Suprapubic skin (tissue), 4 donors: ENCODE measurements at regions not wholly inside any gene's neighbourhood (a gene's known extent, or its start where the extent isn't known, plus 50 kb on each side); places are given as distances from the start of the nearest gene placed in this dataset.

Experiments used
- DNase-seq, 2 donors: peaks; one replicate each; pipeline ENCODE4 v3.0.0-alpha.2; 2019; ENCODE audit warnings: low spot score in 2 of 2
- H3K27ac ChIP-seq: fragments of 200-600 bp; sonication (generic); one replicate; pipeline ENCODE4 v1.5.1; 2019
- H3K27me3 ChIP-seq: fragments of 200-600 bp; sonication (generic); one replicate; pipeline ENCODE4 v1.5.1; 2019
- H3K36me3 ChIP-seq: fragments of 200-600 bp; sonication (generic); one replicate; pipeline ENCODE4 v1.5.1; 2019
- H3K4me1 ChIP-seq: fragments of 200-600 bp; sonication (generic); one replicate; pipeline ENCODE4 v1.5.1; 2019
- H3K4me3 ChIP-seq: fragments of 200-600 bp; sonication (generic); one replicate; pipeline ENCODE4 v1.5.1; 2019; ENCODE audit warnings: mild to moderate bottlenecking
- H3K9me3 ChIP-seq: fragments of 200-600 bp; sonication (generic); one replicate; pipeline ENCODE4 v1.5.1; 2019
- EP300 ChIP-seq: sonication (generic); formaldehyde crosslinking; IDR thresholded peaks from one replicate; pipeline ENCODE4 v1.6.1; 2017; ENCODE audit warnings: antibody characterized with exemption
- POLR2A ChIP-seq, 2 donors: fragments of 450-650 bp; IDR thresholded peaks; one replicate each; pipeline ENCODE4 v1.6.1; 2017; ENCODE audit warnings: antibody characterized with exemption in 2 of 2, mild to moderate bottlenecking in 2 of 2, moderate library complexity in 2 of 2
- POLR2AphosphoS5 ChIP-seq, 3 donors: sonication (generic); formaldehyde crosslinking; IDR thresholded peaks; one replicate each; pipeline ENCODE4 v1.6.1; 2017; ENCODE audit warnings: antibody characterized with exemption in 3 of 3
- WGBS: methylation state at CpG from one replicate; pipeline ENCODE4 v1.1.5; 2018; 5-methylcytosine and 5-hydroxymethylcytosine counted together
- TF ChIP-seq, protein P1 (sequence below), 2 donors: fragments of 200-600 bp in 1 of 2; fragments of 450-650 bp in 1 of 2; sonication (generic) in 1 of 2; IDR thresholded peaks; one replicate each; pipeline ENCODE4 v1.5.1; 2016 to 2019; ENCODE audit warnings: antibody characterized with exemption in 2 of 2, mild to moderate bottlenecking in 1 of 2, moderate library complexity in 1 of 2

DNA sequence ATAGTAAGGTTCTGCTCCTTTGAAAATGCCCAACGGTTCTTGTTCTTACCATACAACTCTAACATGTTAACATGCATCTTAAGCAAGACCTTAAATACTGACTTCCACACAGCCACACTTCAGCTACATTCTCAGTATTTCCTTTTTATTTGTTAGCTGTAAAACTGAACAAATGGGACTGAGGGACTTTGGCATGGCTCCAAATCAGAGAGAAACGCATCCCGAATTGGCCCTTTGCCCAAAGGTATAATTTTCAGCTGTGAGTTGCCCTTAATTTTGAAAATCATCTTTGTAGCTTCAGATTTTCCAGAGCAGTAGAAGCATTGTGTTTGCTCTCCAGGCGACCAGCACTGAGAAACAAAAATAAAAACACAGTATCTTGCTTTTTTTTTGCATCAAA is 56.4 kb downstream of the NEUROD6 start:
- Histone ChIP-seq H3K27me3 (no peaks in the 10 kb centered on the region), H3K4me1 (no peaks in the 10 kb centered on the region), H3K9me3 (no peaks in the 10 kb centered on the region), H3K4me3 (no peak overlapping the region), H3K27ac (no peak overlapping the region), H3K36me3 (no peaks in the 10 kb centered on the region)
- 29% methylated on average over 4 of the region's 4 CpGs for WGBS
- no peak for DNase-seq
- TF ChIP-seq, protein P1, sequence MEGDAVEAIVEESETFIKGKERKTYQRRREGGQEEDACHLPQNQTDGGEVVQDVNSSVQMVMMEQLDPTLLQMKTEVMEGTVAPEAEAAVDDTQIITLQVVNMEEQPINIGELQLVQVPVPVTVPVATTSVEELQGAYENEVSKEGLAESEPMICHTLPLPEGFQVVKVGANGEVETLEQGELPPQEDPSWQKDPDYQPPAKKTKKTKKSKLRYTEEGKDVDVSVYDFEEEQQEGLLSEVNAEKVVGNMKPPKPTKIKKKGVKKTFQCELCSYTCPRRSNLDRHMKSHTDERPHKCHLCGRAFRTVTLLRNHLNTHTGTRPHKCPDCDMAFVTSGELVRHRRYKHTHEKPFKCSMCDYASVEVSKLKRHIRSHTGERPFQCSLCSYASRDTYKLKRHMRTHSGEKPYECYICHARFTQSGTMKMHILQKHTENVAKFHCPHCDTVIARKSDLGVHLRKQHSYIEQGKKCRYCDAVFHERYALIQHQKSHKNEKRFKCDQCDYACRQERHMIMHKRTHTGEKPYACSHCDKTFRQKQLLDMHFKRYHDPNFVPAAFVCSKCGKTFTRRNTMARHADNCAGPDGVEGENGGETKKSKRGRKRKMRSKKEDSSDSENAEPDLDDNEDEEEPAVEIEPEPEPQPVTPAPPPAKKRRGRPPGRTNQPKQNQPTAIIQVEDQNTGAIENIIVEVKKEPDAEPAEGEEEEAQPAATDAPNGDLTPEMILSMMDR (IDR thresholded peaks at IDR 0.05), result no peak
- TF ChIP-seq POLR2A (IDR thresholded peaks at IDR 0.05), result no peak
- TF ChIP-seq POLR2AphosphoS5 (IDR thresholded peaks at IDR 0.05), result no peak
- TF ChIP-seq EP300, result no peak

DNA sequence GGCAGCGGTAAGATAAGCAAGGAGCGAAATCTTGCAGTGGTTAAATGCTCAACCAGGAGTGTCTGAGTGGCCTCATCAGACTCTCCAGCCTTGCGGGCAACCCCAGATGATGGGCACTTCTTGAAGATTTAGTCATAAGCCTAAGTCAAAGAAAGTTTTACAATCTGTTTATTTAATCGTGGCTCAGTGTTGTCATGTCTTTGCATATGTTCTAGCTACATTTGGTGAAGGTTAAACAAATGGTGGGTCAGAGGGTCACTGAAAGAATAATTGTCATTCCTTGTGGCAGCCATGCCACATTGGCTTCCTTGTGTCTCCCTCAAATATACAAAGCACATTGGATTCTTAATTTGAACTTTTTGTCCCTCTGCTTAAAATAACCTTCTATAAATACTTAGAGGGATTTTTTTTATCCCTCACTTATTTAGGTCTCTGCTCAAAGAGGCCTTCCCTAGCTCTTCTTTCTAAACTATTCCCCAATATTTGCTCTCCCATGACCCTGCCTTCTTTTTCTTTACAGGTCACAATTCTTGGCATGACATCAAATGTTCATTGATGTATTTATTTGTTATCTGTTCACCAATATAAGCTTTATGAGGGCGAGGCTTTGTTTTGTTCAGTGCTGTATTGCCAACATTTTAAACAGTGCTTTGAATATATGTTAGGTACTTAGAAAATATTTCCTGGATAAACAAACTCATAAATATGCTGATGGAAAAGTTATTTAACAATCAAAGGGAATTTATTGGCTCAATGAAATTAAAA is 68.7 kb downstream of the NEUROD6 start:
- 75% methylated on average over 5 of the region's 5 CpGs for WGBS
- no peak overlapping the region for H3K4me3 ChIP-seq
- no peaks in the 10 kb centered on the region for H3K9me3 ChIP-seq

DNA sequence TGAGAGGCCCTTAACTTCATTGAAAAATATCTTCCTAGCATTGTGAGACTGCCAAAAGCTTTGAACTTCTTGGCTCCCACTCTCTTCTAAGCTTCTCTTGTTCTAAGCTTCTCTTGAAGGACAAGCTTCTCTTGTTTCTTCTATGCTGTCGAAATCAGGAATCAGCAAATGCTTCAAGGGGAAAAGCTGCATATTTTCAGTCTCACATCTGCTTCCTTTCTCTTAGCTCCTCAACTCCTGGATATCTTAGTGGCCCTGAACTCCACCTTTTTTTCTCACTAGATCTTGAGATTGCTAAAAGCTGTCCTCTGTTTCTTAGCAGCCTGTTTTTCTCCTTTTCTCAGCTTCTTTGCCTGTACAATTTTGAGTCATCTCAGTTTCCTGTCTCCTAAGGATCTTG is 73.0 kb downstream of the NEUROD6 start:
- H3K9me3 ChIP-seq, result no peaks in the 10 kb centered on the region
- H3K27ac ChIP-seq, result no peak overlapping the region
- WGBS, result 66% methylated on average over 1 of the region's 1 CpG
- H3K4me1 ChIP-seq, result no peaks in the 10 kb centered on the region
- no peak overlapping the region for H3K4me3 ChIP-seq
- H3K27me3 ChIP-seq, result no peaks in the 10 kb centered on the region
- TF ChIP-seq POLR2A (IDR thresholded peaks at IDR 0.05) (no peak), EP300 (no peak), POLR2AphosphoS5 (IDR thresholded peaks at IDR 0.05) (no peak)
- TF ChIP-seq, protein P1 (IDR thresholded peaks at IDR 0.05), result no peak
- no peak for DNase-seq
- no peaks in the 10 kb centered on the region for H3K36me3 ChIP-seq

More for the DNA sequence above, 68.7 kb downstream of the NEUROD6 start:
- H3K27ac ChIP-seq, result no peak overlapping the region
- H3K4me1 ChIP-seq, result no peaks in the 10 kb centered on the region
- no peak for DNase-seq
- H3K27me3 ChIP-seq, result no peaks in the 10 kb centered on the region
- TF ChIP-seq POLR2AphosphoS5 (IDR thresholded peaks at IDR 0.05) (no peak), POLR2A (IDR thresholded peaks at IDR 0.05) (no peak), EP300 (no peak)
- TF ChIP-seq, protein P1 (IDR thresholded peaks at IDR 0.05), result no peak
- no peaks in the 10 kb centered on the region for H3K36me3 ChIP-seq

DNA sequence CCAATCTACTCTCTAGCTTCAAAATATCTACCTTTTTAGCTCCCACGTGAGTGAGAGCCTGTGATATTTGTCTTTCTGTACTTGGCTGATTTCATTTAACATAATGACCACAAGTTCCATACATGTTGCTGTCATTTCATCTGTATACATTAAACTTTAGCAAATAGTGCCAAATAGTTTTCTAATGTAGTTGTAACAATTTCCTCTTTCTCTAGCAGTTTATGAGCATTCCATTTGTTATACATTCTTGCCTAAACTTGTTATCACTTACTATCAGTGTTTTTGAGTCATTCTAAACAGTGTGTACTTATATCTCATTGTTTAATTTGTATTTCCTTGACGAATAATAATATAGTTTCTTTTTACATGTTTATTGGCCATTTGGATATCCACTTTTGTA is 77.2 kb downstream of the NEUROD6 start:
- no peak for DNase-seq
- TF ChIP-seq POLR2A (IDR thresholded peaks at IDR 0.05) (no peak), POLR2AphosphoS5 (IDR thresholded peaks at IDR 0.05) (no peak), EP300 (no peak)
- TF ChIP-seq, protein P1 (IDR thresholded peaks at IDR 0.05), result no peak
- Histone ChIP-seq H3K4me1 (no peaks in the 10 kb centered on the region), H3K27ac (no peak overlapping the region), H3K36me3 (no peaks in the 10 kb centered on the region), H3K27me3 (no peaks in the 10 kb centered on the region), H3K4me3 (no peak overlapping the region), H3K9me3 (no peaks in the 10 kb centered on the region)
- WGBS, result 37% methylated on average over 2 of the region's 2 CpGs

DNA sequence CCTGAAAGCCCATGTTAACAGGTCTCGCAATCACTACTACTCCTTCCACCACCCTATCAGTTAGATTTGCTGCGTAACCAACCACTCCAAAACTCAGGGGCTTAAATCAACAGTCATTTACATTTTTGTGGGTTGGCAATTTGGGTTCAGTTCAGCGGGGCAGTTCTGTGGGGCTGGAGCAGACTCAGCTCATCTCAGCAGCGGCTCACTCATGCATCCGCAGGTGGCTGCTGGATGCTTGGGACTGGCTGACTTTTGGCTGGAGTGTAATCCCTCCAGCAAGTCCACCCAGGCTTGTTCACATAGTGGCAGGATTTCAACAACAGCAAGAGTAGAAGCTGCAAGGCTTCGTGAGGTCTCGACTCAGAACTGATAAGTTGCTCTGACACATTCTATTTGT is 79.2 kb downstream of the NEUROD6 start:
- Histone ChIP-seq H3K4me1 (no peaks in the 10 kb centered on the region), H3K27ac (no peak overlapping the region), H3K4me3 (no peak overlapping the region), H3K36me3 (no peaks in the 10 kb centered on the region), H3K9me3 (no peaks in the 10 kb centered on the region), H3K27me3 (no peaks in the 10 kb centered on the region)
- 48% methylated on average over 7 of the region's 7 CpGs for WGBS
- TF ChIP-seq EP300, result no peak
- TF ChIP-seq POLR2A (IDR thresholded peaks at IDR 0.05), result no peak
- no peak for TF ChIP-seq POLR2AphosphoS5 (IDR thresholded peaks at IDR 0.05)
- TF ChIP-seq, protein P1 (IDR thresholded peaks at IDR 0.05), result no peak
- DNase-seq, result no peak
